Osteocyte (in vitro differentiated cells): ENCODE measurements at regions not wholly inside any gene's neighbourhood (a gene's known extent, or its start where the extent isn't known, plus 50 kb on each side); places are given as distances from the start of the nearest gene placed in this dataset.

Source experiments
- DNase-seq: peaks from one replicate; pipeline ENCODE4 v3.0.0; 2021; ENCODE audit warnings: mixed read lengths; ENCODE audit not compliant: unreplicated experiment; ENCODE audit errors: extremely low spot score
- H3K27ac Mint-ChIP-seq: one replicate; pipeline ENCODE4 v1.8.0; 2021; ENCODE audit warnings: mild to moderate bottlenecking, mixed read lengths; ENCODE audit not compliant: unreplicated experiment
- H3K27me3 Mint-ChIP-seq: one replicate; pipeline ENCODE4 v1.8.0; 2021; ENCODE audit warnings: mixed read lengths; ENCODE audit not compliant: unreplicated experiment
- H3K36me3 Mint-ChIP-seq: one replicate; pipeline ENCODE4 v1.8.0; 2021; ENCODE audit warnings: mixed read lengths; ENCODE audit not compliant: unreplicated experiment
- H3K4me1 Mint-ChIP-seq: one replicate; pipeline ENCODE4 v1.8.0; 2021; ENCODE audit warnings: mixed read lengths; ENCODE audit not compliant: unreplicated experiment
- H3K4me3 Mint-ChIP-seq: one replicate; pipeline ENCODE4 v1.8.0; 2021; ENCODE audit warnings: mild to moderate bottlenecking, moderate library complexity, mixed read lengths; ENCODE audit not compliant: unreplicated experiment
- H3K9me3 Mint-ChIP-seq: one replicate; pipeline ENCODE4 v1.8.0; 2021; ENCODE audit warnings: mixed read lengths; ENCODE audit not compliant: unreplicated experiment
- TF ChIP-seq, protein P1 (sequence below): fragments of 200-600 bp; sonication (generic); IDR thresholded peaks from 2 replicates; pipeline ENCODE4 v1.5.0; 2021; ENCODE audit warnings: antibody characterized with exemption, mild to moderate bottlenecking, moderate library complexity

DNA sequence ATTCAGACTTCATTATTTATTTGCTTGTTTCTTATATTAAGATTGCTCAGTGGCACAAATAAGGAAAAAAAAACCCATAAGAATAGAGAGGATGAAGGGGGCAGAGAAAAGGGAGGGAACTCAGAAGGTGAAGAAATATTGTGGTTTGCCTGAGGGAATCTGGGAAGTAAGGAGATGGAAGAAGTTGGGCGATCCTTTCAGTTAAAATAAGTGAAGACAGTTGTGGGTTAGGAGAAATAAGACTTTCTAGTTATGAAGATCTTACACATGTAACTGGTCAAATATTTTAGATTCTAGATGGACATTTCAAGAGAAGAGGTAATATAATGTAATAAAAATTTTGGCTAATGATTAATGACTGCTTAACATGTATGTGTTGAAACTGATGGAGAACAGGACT, 138.7 kb upstream of the LIMCH1 start:
- DNase-seq = no peak
- TF ChIP-seq, protein P1, sequence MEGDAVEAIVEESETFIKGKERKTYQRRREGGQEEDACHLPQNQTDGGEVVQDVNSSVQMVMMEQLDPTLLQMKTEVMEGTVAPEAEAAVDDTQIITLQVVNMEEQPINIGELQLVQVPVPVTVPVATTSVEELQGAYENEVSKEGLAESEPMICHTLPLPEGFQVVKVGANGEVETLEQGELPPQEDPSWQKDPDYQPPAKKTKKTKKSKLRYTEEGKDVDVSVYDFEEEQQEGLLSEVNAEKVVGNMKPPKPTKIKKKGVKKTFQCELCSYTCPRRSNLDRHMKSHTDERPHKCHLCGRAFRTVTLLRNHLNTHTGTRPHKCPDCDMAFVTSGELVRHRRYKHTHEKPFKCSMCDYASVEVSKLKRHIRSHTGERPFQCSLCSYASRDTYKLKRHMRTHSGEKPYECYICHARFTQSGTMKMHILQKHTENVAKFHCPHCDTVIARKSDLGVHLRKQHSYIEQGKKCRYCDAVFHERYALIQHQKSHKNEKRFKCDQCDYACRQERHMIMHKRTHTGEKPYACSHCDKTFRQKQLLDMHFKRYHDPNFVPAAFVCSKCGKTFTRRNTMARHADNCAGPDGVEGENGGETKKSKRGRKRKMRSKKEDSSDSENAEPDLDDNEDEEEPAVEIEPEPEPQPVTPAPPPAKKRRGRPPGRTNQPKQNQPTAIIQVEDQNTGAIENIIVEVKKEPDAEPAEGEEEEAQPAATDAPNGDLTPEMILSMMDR = no peak
- H3K9me3 Mint-ChIP-seq = no peaks in the 10 kb centered on the region
- no peak overlapping the region for H3K27ac Mint-ChIP-seq
- no peaks in the 10 kb centered on the region for H3K4me1 Mint-ChIP-seq
- H3K27me3 Mint-ChIP-seq = peaks cover 12% of the 10 kb centered on the region
- H3K36me3 Mint-ChIP-seq = no peaks in the 10 kb centered on the region
- no peak overlapping the region for H3K4me3 Mint-ChIP-seq

DNA sequence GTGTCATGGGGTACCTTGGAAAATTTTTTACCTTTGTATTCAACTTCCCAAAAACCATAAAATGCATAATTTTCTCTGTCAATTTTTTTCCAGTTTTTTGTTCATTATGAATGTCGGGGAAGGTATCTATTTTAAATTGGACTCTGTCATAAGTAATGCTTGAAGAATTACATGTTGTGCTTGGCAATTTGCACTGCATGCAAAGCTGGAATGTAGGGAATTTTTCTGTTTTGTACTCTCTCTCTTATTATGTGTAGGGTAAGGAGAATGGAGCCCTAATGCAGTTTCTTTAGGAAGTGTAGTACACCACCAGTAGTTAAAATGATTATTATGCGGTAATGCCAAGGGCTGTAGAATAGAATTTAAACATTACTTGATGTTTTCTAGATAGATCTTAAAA, 137.7 kb upstream of the LIMCH1 start:
- Mint-ChIP-seq H3K27ac (no peak overlapping the region), H3K9me3 (no peaks in the 10 kb centered on the region), H3K27me3 (peaks cover 12% of the 10 kb centered on the region), H3K4me1 (no peaks in the 10 kb centered on the region), H3K4me3 (no peak overlapping the region), H3K36me3 (no peaks in the 10 kb centered on the region)
- DNase-seq = no peak
- TF ChIP-seq, protein P1 = no peak

DNA sequence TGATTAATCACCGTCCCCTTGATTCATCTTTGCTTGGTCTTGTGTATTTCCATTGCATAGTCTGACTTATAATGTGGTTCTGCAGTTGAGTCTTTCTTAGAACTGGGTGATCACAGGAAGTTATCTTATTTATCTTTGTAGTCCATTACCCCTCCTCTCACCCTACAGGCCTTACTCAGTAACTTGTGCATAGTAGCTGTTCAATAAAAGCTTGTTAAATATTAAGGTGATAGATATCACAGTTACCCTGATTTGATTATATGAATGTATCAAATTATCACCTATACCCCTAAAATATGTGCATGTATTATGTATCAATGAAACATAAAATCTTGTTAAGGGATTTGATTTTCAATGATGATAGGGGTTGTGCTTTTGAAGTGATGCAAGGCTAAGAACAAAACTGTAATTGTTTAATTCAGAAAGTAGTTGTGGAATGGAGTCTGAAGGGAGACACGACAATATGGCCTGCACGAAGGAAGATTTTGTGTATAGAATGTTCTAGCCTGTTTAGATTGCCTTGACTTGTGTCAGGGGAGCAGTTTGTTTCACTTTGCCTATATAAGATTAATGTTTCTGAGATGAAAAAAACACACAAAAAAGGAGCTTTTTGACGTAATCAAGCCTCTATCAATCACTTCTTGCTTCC, 132.4 kb upstream of the LIMCH1 start:
- H3K27me3 Mint-ChIP-seq = no peaks in the 10 kb centered on the region
- no peaks in the 10 kb centered on the region for H3K4me1 Mint-ChIP-seq
- H3K27ac Mint-ChIP-seq = no peak overlapping the region
- H3K9me3 Mint-ChIP-seq = no peaks in the 10 kb centered on the region
- no peak for DNase-seq
- TF ChIP-seq, protein P1 = no peak
- H3K4me3 Mint-ChIP-seq = no peak overlapping the region
- H3K36me3 Mint-ChIP-seq = no peaks in the 10 kb centered on the region

DNA sequence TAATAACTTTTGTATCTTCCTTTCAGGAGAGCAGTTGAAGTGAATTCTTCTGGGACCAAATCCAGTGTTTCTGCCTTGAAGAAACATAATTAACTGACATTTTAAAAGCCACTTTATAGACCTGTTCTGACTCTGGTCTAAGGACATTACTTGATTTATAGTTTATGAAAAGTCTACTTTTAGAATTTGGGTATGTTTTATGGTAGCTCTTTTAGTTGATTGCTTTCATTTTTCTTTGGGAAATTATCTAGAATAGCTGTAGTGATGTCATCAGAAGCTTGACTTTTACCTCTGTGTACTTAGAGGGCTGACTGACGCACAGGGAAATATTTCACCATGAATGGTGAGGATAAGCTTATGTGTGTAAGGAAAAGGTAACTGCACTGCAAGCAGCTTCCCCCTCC, 131.8 kb upstream of the LIMCH1 start:
- TF ChIP-seq, protein P1 = no peak
- Mint-ChIP-seq H3K27me3 (no peaks in the 10 kb centered on the region), H3K9me3 (no peaks in the 10 kb centered on the region), H3K4me1 (no peaks in the 10 kb centered on the region), H3K36me3 (no peaks in the 10 kb centered on the region), H3K4me3 (no peak overlapping the region), H3K27ac (no peak overlapping the region)
- no peak for DNase-seq

DNA sequence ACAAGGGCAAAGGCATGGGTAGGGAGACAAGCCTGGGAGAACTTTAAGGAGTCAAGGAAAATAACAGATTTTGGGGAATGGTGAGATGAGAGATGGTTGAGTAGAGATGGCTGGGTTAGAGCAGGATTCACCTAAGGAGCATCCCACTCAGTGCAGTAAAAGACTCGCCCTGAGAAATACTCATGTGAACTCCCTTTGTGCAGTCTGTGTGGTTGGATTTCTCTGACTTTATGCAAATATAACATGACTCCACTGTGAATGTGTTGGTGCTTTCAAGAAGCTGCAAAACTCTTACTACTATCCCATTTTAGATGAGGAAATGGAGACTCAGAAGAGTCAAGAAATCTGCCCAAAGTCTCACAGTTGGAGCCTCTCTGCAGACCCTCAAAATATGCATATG, 129.8 kb upstream of the LIMCH1 start:
- Mint-ChIP-seq H3K36me3 (no peaks in the 10 kb centered on the region), H3K27ac (no peak overlapping the region), H3K27me3 (no peaks in the 10 kb centered on the region), H3K4me3 (no peak overlapping the region), H3K9me3 (no peaks in the 10 kb centered on the region), H3K4me1 (no peaks in the 10 kb centered on the region)
- TF ChIP-seq, protein P1 = no peak
- DNase-seq = no peak
